Esophagus muscularis mucosa (tissue), 4 donors: ENCODE measurements at regions not wholly inside any gene's neighbourhood (a gene's known extent, or its start where the extent isn't known, plus 50 kb on each side); places are given as distances from the start of the nearest gene placed in this dataset.

Experiments
- DNase-seq: peaks from one replicate; pipeline ENCODE4 v3.0.0-alpha.2; 2017; ENCODE audit errors: extremely low spot score
- H3K27ac ChIP-seq, 4 donors: fragments of 200-600 bp; sonication (generic); replicated peaks in 1 of 4; 1 replicate in 3 of 4; 2 replicates in 1 of 4; pipeline ENCODE4 v1.5.1; 2016 to 2019; ENCODE audit warnings: mild to moderate bottlenecking in 1 of 4
- H3K27me3 ChIP-seq, 4 donors: fragments of 200-600 bp; sonication (generic); one replicate each; pipeline versions ENCODE4 v1.5.1 to v1.6.0; 2016 to 2019
- H3K36me3 ChIP-seq, 4 donors: fragments of 200-600 bp; sonication (generic); one replicate each; pipeline ENCODE4 v1.5.1; 2016 to 2019
- H3K4me1 ChIP-seq, 4 donors: fragments of 200-600 bp; sonication (generic); one replicate each; pipeline ENCODE4 v1.5.1; 2016 to 2019
- H3K4me3 ChIP-seq, 4 donors: fragments of 200-600 bp; sonication (generic); 1 replicate in 2 of 4; 2 replicates in 2 of 4; pipeline ENCODE4 v1.5.1; 2016 to 2019; ENCODE audit warnings: mild to moderate bottlenecking in 4 of 4, moderate library complexity in 1 of 4
- H3K9me3 ChIP-seq, 4 donors: fragments of 200-600 bp; sonication (generic); 1 replicate in 3 of 4; 2 replicates in 1 of 4; pipeline ENCODE4 v1.5.1; 2016 to 2019
- EP300 ChIP-seq: sonication (generic); formaldehyde crosslinking; IDR thresholded peaks from one replicate; pipeline ENCODE4 v1.6.1; 2017; ENCODE audit warnings: antibody characterized with exemption
- POLR2A ChIP-seq: fragments of 450-650 bp; IDR thresholded peaks from one replicate; pipeline ENCODE4 v1.6.1; 2017; ENCODE audit warnings: antibody characterized with exemption, moderate library complexity, mild to moderate bottlenecking, low read depth
- POLR2AphosphoS5 ChIP-seq, 2 donors: sonication (generic); formaldehyde crosslinking; IDR thresholded peaks; one replicate each; pipeline ENCODE4 v1.6.1; 2017; ENCODE audit warnings: antibody characterized with exemption in 2 of 2
- WGBS: methylation state at CpG from one replicate; pipeline ENCODE4 v1.1.5; 2018; 5-methylcytosine and 5-hydroxymethylcytosine counted together
- intact Hi-C: fragments of 100-400 bp; cut with DNase I; formaldehyde crosslinking; loops from one replicate; pipeline ENCODE4 v1.15.1; 2023
- TF ChIP-seq, protein P1 (sequence below), 3 experiments: fragments of 200-600 bp in 2 of 3; fragments of 450-650 bp in 1 of 3; sonication (generic) in 2 of 3; IDR thresholded peaks; one replicate each; pipeline ENCODE4 v1.5.1; 2017 to 2019; ENCODE audit warnings: antibody characterized with exemption in 3 of 3, mild to moderate bottlenecking in 2 of 3, moderate library complexity in 1 of 3

DNA sequence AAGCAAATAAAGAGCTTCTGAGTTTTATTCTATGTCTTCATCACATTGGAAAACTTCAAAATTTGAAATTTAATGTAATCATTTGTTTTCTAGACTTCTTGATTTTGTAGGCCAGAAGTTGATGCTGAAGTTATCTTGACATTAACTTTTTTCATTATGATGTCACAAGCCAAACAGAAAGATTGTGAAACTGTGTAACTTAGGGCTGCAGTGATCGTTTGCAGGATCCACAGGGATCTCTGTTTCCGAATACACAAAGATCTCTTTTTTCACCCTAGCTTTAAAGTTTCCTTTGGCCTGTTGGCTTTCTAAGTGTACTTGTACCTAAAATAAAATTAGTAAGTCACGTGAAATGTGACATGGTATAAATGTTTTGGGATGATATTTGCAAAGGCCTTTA is 594.9 kb upstream of the CDH2 start:
- Histone ChIP-seq H3K4me1 (no peaks in the 10 kb centered on the region), H3K27ac (no peak overlapping the region), H3K27me3 (no peaks in the 10 kb centered on the region), H3K4me3 (no peak overlapping the region), H3K36me3 (no peaks in the 10 kb centered on the region), H3K9me3 (no peaks in the 10 kb centered on the region)
- WGBS: 57% methylated on average over 3 of the region's 3 CpGs
- intact Hi-C loops: no loop called here
- TF ChIP-seq, protein P1, sequence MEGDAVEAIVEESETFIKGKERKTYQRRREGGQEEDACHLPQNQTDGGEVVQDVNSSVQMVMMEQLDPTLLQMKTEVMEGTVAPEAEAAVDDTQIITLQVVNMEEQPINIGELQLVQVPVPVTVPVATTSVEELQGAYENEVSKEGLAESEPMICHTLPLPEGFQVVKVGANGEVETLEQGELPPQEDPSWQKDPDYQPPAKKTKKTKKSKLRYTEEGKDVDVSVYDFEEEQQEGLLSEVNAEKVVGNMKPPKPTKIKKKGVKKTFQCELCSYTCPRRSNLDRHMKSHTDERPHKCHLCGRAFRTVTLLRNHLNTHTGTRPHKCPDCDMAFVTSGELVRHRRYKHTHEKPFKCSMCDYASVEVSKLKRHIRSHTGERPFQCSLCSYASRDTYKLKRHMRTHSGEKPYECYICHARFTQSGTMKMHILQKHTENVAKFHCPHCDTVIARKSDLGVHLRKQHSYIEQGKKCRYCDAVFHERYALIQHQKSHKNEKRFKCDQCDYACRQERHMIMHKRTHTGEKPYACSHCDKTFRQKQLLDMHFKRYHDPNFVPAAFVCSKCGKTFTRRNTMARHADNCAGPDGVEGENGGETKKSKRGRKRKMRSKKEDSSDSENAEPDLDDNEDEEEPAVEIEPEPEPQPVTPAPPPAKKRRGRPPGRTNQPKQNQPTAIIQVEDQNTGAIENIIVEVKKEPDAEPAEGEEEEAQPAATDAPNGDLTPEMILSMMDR (IDR thresholded peaks at IDR 0.05): no peak
- no peak for TF ChIP-seq POLR2AphosphoS5 (IDR thresholded peaks at IDR 0.05)
- no peak for TF ChIP-seq EP300
- TF ChIP-seq POLR2A: no peak
- no peak for DNase-seq

GRCh38 chr18:28768791-28769768 is 592.1 kb upstream of the CDH2 start:
- no peaks in the 10 kb centered on the region for H3K36me3 ChIP-seq
- H3K9me3 ChIP-seq: no peaks in the 10 kb centered on the region
- DNase-seq: no peak
- TF ChIP-seq EP300: no peak
- TF ChIP-seq POLR2A: no peak
- no peak for TF ChIP-seq POLR2AphosphoS5 (IDR thresholded peaks at IDR 0.05)
- TF ChIP-seq, protein P1 (IDR thresholded peaks at IDR 0.05): no peak
- H3K4me3 ChIP-seq: no peak overlapping the region
- intact Hi-C loops: no loop called here
- no peaks in the 10 kb centered on the region for H3K27me3 ChIP-seq
- H3K27ac ChIP-seq: no peak overlapping the region
- no peaks in the 10 kb centered on the region for H3K4me1 ChIP-seq
- 35% methylated on average over 8 of the region's 8 CpGs for WGBS

DNA sequence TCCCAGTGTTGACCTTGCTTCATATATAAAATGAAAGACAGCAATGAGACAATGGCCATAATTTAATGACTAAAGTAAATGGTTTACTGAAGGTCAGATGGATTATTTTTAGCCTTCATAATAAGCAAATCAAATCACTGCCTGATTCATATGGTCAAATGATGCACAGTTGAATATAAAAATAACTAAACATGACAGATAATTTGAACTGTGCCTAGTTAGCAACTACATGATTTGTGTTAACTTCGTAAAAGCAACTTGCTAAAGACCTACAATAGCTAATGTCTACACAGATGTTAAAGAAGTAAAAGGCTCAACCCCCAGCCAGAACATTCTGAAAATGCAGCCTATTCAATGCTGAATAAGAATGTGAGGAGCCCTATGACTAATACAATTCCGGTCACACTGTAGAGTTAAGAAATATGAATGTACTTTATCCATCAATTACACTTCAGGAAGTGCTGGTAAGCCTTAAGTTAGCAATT is 590.8 kb upstream of the CDH2 start:
- 79% methylated on average over 2 of the region's 2 CpGs for WGBS
- intact Hi-C loops: no loop called here

GRCh38 chr18:28767201-28767600 is 590.3 kb upstream of the CDH2 start:
- TF ChIP-seq EP300 (no peak), POLR2AphosphoS5 (IDR thresholded peaks at IDR 0.05) (no peak), POLR2A (no peak)
- TF ChIP-seq, protein P1 (IDR thresholded peaks at IDR 0.05): no peak
- intact Hi-C loops: no loop called here
- H3K9me3 ChIP-seq: no peaks in the 10 kb centered on the region
- H3K36me3 ChIP-seq: no peaks in the 10 kb centered on the region
- no peaks in the 10 kb centered on the region for H3K27me3 ChIP-seq
- no peak overlapping the region for H3K27ac ChIP-seq
- H3K4me1 ChIP-seq: no peaks in the 10 kb centered on the region
- no peak overlapping the region for H3K4me3 ChIP-seq
- DNase-seq: no peak
- WGBS: 92% methylated on average over 1 of the region's 1 CpG

More for the DNA sequence above, 590.8 kb upstream of the CDH2 start:
- no peak overlapping the region for H3K27ac ChIP-seq
- DNase-seq: no peak
- no peaks in the 10 kb centered on the region for H3K36me3 ChIP-seq
- no peak for TF ChIP-seq POLR2A
- no peak for TF ChIP-seq EP300
- TF ChIP-seq, protein P1 (IDR thresholded peaks at IDR 0.05): no peak
- TF ChIP-seq POLR2AphosphoS5 (IDR thresholded peaks at IDR 0.05): no peak
- no peak overlapping the region for H3K4me3 ChIP-seq
- no peaks in the 10 kb centered on the region for H3K9me3 ChIP-seq
- no peaks in the 10 kb centered on the region for H3K27me3 ChIP-seq
- H3K4me1 ChIP-seq: no peaks in the 10 kb centered on the region
